ENCODE measurements at regions not wholly inside any gene's neighbourhood (a gene's known extent, or its start where the extent isn't known, plus 50 kb on each side); places are given as distances from the start of the nearest gene placed in this dataset.
A peak's percentile ranks its signal among the peaks of the same experiment; 100 is the strongest.

DNA sequence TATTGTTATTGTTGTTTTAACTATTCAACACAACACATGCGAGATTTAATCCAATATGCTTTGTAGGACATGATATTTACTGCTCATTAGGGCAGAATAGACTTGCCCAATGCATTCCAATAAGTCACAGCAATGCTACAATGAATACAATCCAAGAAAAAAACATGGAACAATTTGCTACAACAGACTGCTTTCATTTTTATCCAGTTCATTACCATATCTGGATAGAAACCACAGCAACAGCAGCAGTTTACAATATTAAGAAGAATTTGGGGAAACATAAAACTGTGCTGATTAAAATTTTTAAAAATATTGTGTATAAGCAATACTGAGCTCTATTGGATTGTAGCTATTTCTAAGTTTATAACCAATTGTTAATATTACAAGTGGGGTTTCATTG, 833.0 kb downstream of the DIAPH3 start:
- DNase-seq, result no peak

DNA sequence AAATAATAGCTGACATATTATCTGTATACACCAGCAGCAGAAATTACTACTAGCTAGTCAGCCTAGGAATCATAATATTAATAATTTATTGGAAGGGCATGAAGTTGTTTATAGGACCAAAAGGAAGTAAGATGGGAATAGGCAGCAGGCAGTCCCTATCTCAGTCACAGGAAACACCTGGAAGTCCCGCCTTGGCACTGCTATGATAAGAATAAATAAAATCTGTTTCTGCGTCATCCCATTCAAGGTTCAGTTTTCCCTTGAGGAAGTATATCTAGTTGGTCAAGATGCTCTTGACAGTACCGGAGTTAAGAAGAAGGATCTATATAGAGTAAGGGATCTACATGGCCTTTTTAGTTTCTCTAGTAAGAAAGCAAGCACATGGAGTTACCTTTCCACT, 830.8 kb downstream of the DIAPH3 start:
- no peak for DNase-seq

DNA sequence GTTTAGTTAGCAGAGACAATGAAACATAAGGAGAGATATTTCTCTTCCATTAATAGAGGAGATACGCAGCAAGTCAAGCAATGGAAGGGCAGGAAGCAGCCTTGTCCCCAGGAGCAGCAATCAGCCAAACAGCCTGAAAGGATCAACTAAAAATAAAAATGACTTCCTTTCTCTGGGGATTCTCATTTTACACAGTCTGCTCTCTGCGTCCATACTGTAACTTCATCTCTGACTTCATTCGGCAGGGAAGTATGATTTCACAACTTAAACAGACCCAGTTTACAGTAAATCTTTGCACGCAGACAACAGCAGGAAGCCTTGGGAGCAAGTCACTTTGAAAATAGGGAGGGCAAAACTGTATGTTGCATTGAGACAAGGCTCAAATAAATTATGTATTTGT, 826.7 kb downstream of the DIAPH3 start:
- no peak for DNase-seq

DNA sequence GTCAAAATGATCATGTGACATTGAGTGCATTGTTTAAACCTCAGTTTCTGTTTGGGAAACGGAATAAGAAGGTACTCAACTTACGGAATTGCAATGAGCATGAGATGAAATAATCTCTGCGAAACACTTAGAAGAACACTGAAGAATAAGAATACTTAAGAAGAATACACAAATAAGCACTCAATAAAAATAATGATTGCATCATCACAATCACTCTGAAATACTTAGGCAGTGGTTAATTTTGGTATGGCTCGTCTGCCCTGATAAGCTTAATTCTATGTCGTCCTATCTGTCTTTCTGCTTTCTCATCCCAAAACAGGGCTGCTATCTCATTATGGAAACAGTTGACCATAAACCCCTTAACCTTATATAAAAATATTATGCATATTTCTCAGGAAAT, 823.6 kb downstream of the DIAPH3 start:
- DNase-seq, result no peak

DNA sequence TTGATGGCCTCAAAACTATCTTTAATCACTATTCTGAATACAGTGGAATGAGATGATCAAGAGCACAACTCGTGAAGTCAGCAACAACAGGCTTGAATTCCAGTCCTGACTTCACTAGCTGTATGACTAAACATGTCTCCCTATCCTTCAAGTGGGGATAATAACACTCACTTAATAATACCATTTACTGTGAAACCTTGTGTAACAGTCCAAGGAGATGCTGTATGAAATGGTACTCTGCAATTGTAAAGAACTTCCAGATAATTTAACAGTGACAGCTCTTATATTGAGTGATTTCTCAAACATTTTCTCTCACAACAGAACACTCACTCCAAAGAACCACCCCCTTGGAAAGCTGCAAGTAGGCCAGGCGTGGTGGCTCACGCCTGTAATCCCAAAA, 823.1 kb downstream of the DIAPH3 start:
- no peak for DNase-seq

DNA sequence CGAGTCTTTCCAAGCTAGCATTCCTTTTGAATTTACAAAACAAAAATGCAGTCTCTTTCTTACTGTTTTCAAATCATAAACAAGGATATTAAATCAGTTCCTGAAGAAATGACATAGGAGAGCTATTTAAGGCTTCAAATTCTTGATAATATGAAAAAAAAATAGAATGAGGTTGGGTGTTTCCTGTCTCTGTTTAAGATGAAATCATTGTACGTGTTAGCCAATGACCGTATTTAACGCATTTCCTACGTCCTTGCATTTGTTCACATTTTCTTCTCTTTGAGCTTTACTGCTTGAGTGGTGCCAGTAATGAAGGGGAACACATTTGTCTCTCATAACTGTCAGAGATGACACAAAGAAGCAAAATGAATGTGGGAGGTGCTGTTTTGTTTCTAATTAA, 821.3 kb downstream of the DIAPH3 start:
- DNase-seq, result no peak

DNA sequence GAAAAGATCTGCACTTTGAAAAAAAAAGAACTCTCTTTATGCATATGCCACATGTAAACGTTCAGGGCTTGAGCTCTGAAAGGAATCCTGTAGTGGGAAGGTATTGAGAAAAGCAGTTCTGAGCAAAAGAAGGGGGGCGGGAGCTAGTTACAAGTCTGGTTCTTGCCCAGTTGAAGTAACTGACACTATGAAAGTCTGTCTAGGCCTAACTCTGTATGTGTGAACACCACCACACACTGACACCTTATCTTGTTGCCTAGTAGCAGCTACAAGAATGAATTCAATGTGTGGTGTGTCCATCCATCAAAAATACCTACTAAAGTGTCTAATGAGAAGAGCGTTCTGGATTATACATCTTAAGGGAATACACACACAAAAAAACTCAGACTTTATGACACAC, 820.6 kb downstream of the DIAPH3 start:
- no peak for DNase-seq

DNA sequence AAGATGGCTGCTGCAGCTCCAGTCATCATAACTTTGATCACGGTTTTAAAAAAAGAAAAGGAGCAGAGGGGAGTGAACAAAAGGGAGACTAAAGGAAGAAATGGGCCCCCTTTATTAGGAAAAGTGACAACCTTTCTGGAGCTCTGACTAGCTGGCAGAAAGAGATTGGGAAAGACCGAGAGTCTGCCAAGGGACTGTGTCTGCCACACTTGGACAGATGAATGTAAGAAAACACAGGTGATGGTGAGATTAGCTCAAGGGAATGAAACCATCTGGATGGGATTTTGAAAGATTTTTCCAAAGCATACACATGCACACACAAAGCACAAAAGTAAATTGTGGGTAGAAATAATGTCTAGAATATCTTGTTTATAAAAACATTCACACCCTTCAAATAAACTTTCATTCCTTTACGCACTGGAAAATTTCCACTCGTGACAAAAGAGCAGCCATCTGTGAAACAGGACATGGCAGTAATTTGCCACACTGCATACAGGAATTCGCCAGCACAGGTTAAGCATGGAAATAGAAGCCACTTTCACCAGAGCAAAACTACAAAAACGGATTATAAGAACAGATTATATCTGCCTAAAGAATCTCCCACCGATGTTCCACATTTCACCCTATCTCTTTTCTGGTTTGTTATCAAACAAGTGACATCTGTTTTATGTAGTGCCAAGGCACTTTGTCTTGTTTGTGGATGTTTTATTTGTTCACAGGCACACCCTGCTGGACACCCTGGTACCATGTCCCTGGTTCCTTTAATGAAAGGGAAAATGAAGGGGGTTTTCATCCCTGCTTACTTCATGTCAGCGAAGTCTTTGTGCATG, 819.5 kb downstream of the DIAPH3 start:
- DNase-seq, result no peak

DNA sequence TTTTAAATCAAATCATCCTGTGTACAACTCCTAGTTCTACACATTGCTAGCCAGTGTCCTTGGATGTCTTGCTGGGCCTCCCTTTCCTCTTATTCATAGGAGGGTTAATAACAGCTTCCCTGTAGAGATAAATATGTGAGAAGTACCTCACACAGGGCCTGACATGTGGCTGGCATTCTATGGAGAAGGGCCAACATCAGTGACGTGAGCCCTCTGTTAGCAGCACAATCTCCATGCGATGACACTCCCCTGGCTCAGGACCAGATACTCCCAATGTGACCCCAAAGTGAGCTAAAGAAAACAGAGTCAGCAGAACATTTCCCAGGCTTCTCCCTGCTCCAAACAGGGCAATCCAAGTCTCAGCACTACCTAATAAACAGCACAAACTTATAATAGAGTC, 818.4 kb downstream of the DIAPH3 start:
- DNase-seq, result no peak

DNA sequence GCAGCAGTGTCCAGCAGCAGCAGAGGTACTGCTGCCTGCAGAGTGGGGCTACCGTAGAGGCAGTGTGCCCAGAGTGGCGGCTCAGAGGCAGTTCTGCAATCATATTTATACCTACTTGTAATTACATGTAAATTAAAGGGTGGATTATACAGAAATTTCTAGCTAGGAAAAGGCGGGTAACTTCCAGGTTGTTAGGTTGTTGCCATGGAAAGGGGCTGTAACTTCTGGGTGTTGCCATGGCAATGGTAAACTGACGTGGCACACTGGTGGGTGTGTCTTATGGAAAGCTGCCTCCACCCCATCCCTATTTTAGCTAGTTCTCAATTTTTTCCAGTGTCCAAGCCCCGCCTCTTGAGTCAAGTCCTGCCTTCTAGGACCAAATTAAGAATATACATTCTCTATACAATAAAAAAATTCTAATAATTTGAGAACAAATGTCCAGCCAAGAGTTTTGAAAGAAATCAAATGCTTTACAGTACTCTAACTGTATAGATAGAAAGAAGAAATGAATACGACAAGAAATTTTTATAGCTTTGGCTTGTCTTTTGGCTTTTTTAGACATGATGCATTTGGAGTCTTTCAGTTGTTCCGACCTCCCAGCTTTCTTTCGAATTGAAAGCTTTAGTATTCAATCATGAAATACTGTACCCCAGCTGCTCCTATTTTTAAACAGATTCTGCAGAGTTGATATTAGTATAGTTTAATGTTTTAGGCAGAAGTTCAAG, 816.6 kb downstream of the DIAPH3 start:
- DNase-seq, result no peak

DNA sequence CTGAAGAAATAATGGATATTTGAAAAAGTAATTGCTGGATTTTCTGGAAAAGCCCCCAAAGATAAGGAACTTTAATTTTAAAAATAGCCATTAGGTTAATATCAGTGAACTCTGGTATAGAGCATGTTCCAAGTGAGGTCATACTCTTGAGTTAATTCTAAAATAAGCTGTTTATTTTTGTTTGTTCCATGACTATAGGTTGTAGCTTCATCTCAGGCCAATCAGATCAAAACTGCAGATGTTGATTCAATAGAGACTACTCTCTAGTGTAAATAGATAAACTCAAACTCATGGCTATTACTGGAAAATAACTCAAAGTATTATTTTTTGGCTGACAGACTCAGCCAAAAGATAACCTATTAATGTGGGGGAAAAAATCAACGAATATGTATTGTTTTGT, 815.1 kb downstream of the DIAPH3 start:
- DNase-seq, result no peak

DNA sequence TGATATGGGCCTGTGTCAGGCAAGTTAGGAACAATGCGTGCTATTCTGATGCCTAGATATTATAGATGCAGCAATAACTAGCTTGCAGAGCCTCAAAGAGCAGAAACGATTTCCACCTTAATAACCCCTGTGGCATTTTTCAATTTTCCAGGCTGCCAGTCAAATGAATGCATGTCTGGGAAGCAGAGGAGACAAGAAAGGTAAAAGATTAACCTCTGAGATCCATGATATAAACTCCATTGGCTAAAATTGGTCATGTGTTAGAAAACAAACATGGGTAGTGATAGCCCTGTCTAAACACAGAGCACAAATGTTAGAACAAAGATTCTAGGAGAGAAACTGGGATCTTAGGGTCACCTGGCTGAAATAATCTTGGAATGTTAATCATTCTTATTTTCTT, 811.1 kb downstream of the DIAPH3 start:
- no peak for DNase-seq

DNA sequence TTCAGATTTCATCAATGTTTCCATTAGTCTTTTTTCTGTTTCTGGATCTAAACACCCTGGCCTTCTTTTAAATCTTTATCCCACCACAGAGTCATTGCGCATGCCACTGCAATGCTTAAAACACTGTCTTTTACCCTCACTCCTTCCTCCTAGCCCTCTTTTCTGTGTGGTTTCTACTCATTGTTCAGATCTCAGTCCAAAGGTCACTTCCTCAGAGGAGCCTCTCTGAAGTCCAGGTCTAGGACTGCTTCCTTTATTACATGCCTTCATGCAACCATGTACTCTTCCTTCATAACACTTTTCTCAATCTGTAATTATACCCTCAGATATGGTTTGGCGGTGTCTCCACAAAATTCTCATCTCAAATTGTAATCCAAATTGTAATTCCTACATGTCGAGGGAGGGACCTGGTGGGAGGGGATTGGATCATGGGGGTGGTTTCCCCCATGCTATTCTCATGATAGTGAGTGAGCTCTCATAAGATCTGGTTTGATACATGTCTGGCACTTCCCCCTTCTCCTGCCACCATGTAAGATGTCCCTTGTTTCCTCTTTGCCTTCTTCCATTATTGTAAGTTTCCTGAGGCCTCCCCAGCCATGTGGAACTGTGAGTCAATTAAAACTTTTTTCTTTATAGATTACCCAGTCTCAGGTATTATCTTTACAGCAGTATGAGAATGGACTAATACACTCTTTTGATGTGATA, 808.9 kb downstream of the DIAPH3 start:
- no peak for DNase-seq

DNA sequence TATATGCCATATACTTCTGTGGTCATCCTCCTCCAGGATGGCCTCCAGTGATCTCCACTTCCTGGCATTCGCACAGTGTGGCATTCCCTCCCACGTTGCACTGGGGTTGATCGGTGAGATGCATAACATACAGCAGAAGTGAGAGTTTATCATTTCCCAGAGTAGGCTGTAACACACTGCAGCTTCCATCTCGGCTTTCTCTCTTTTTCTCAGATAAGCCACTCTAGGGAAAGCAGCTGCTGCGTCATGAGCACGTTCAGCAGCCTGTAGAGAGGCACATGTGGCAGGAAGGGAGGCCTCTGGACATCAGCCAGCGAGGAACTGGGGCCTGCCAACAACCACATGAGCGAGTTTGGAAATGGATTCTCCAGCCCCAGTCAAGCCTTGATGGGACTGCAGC, 807.1 kb downstream of the DIAPH3 start:
- DNase-seq, result no peak

DNA sequence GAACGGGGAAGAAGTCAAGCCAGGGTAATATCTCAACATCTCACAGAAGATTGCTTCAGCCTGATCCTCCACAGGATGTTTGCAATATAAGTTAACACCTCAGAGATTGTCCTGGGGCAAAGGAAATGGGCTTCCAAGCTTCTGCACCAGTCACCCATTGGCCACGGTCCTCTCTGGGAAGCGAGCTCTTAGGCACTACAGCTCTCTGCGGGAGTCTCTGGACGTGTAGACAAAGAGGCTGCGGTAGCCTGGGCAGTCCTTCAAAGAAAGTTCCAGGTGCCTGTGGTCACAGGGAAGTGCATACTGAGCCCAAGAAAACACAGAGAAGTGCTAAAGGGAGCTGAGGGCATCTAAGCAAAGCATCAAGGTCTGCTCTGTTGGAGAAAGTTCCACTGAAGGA, 805.7 kb downstream of the DIAPH3 start:
- DNase-seq, result no peak

DNA sequence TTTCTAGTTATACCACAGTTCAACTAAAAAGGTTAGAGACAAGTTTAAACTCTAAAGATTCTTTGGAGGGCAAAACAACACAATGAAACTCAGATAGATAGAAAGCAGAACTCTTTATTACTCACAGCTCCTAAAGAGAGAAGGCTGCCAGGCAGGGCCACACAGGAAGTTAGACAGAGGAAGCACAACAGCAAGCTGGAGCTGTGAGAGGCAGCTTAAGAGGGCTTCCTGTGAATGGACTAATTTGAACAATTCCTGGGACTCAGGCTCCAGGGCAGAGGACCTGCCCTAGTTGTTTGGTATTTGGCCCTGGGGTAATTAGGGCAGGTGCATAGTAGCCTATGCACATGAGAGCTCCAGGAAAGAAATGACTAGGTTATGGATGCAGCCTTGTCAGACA, 803.6 kb downstream of the DIAPH3 start:
- peak; percentile 12 for DNase-seq

DNA sequence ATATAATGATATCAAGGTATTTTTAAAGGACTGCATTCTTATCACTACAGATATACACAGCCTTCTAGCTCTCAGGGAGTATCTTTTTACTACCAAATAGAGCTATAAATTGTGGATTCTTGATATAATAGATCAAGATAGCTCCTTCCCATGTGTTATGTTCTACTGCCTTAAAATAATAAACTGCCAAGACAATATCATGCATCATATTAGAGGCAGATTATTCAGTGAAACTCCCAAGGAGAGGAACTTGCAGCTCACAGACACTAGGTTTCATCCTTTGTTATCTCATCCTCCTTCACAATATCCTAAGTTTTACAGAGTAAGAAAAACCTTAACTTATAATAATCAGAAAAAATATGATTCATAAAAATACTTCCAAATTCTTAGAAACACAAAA, 802.8 kb downstream of the DIAPH3 start:
- no peak for DNase-seq

DNA sequence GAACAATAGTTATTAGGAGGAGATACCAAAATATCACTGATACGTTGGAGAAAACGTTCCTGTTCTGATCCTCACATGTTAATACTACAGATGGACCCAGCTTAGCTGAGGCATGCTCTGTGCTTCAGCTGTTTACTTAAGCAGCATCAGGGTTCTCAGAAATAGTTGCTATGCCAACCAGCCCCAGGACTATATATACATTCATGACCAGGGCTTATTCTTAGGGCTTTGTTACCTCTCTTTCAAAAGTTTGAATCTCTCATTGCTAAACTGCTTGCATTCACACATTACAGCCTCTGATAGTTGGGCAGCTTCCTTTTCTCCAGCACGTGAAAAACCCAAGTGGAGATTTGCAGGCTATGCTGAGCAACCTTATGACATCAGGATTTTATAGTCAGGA, 800.4 kb downstream of the DIAPH3 start:
- no peak for DNase-seq

DNA sequence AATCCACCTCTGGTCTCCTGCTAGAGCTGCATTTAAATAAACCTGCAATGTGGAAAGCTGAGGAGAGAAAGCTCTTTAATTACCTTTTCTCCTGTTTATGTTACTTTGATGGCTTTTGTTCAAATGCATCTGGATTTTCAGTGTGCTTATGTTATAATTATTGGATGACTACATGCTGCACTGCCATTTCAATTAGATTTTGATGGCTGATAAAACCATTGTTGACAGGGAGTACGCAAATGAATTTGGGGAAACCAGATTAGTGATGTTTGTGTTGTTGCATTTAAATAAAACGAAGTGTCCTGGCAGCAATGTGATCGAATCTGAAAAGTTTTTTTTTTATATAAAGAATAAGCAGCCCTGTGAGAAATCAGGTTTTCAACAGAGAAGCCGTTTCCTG, 799.8 kb downstream of the DIAPH3 start:
- no peak for DNase-seq

DNA sequence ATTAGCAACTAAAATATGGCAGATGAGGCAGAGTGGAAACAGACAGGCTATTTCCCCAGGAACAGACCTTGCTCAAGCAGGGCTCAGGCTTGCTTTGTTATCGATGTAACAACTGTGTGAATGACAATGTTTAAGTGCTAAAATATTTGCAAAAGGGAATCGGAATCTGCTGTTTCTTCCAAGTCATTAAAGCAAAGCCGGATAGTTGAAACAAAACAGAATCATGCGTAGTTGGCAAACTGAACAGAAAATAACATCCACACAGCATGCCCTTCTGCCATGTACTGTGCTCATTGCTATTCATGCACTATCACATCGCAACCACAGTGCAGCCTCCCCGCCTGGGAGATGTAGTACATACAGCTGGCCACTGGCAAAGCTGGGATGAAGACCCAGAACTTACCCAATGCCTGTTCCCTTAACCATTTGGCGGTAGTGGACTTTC, 799.1 kb downstream of the DIAPH3 start:
- no peak for DNase-seq

DNA sequence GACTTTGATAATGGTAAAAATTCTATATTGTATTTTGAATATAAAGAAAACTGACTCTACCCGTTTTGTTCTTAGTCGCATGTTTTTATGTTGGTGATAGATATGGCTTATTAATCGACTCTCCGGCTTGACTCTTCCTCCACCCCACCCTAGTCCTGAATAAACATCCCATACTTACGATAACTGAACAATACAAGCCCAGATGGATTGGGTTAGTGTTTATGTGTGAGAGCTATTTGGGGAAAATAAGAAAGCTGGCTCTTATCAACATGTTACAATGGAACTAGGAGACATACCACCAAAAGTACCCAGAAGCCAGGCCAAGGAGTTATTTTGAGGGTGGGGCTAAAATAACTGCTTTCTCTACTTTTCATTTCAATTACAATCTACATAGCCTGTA, 796.3 kb downstream of the DIAPH3 start:
- DNase-seq, result no peak

DNA sequence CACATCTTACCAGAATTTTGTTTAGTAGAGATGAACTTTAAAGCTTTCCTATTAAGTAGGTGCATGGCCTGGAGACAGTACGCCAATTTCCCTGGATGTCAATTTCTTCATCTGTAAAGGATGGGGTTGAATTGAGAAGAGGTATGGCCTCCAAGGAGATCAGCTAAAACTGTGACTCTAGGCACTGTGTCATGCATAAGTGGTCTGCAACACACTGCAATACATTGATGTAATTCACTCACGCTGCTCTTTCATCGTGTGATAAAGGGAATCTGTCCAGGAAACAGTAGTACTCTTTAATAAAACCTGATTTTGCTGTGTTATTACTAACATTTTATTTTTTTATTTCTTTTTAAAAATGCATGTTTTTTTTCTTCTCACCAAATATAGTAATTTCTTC, 795.8 kb downstream of the DIAPH3 start:
- DNase-seq, result no peak

DNA sequence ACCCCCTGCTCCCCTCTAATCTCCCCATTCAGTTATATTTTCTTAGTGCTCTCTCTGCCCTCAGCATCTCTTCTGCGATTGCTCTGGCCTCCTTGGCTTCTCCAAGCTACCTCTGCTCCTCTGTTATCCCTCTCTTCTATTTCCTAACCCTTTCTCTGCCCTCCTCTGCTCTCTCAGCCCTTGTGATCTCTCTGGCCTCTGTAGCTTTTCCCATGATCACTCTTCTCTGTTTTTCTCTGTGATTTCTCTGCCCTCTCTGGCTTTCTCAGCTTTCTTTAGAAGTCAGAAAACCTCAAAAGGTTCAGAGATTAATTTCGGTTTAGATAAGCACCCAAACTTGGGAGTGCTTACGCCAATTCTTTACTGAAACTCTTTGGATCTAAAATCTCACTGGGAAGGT, 795.0 kb downstream of the DIAPH3 start:
- no peak for DNase-seq

DNA sequence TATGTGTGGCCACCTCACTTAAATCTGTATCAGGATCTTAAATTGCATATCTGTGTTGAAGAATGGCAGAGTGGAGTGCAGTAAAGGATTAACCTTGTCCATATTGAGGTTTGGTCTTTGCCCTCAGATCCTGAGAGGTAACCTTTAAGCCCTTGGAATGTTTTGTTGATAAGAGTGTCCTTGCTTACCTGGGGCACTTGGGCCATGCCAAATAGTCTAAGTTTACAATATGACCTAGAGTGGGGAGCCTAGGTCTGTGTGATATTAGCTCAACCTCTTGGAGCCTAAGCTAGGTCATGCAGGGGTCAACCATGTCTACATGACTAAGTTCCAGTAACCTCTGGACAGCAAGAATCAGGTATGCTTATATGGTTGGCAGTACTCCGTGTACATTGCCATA, 792.5 kb downstream of the DIAPH3 start:
- DNase-seq, result no peak
